Cardiac fibroblast (primary cell): ENCODE measurements at regions not wholly inside any gene's neighbourhood (a gene's known extent, or its start where the extent isn't known, plus 50 kb on each side); places are given as distances from the start of the nearest gene placed in this dataset.

ENCODE experiments used
- DNase-seq, 2 donors: peaks; one replicate each; pipeline versions ENCODE4 v3.0.0 to v3.0.0-alpha.2; 2010; ENCODE audit warnings: low read depth in 2 of 2
- H3K4me3 ChIP-seq, 2 donors: replicated peaks in 1 of 2; 1 replicate in 1 of 2; 2 replicates in 1 of 2; pipeline ENCODE4 v1.5.1; 2011; ENCODE audit warnings: low read depth in 2 of 2, low read length in 2 of 2, mild to moderate bottlenecking in 2 of 2, moderate library complexity in 1 of 2
- CTCF ChIP-seq: IDR thresholded peaks from one replicate; pipeline ENCODE4 v1.5.1; 2011; ENCODE audit warnings: low read depth, mild to moderate bottlenecking, low read length, inconsistent platforms

GRCh38 chr16:73846356-73846755 lies 450.3 kb upstream of the PSMD7 start:
- no peak for DNase-seq
- no peak for TF ChIP-seq CTCF
- H3K4me3 ChIP-seq: no peak overlapping the region

- H3K4me3 ChIP-seq: no peak overlapping the region
- TF ChIP-seq CTCF: no peak
- DNase-seq: no peak
Measured at GRCh38 chr16:73846007-73846330, 450.6 kb upstream of the PSMD7 start.

- no peak for DNase-seq
- no peak overlapping the region for H3K4me3 ChIP-seq
- no peak for TF ChIP-seq CTCF
Measured at GRCh38 chr16:73845238-73846006, 451.2 kb upstream of the PSMD7 start.

GRCh38 chr16:73840728-73841127 lies 455.9 kb upstream of the PSMD7 start:
- no peak overlapping the region for H3K4me3 ChIP-seq
- DNase-seq: no peak
- TF ChIP-seq CTCF: no peak

GRCh38 chr16:73831220-73831619 lies 465.4 kb upstream of the PSMD7 start:
- DNase-seq: no peak
- H3K4me3 ChIP-seq: no peak overlapping the region
- no peak for TF ChIP-seq CTCF

- H3K4me3 ChIP-seq: no peak overlapping the region
- no peak for DNase-seq
- no peak for TF ChIP-seq CTCF
Measured at GRCh38 chr16:73823205-73823849, 473.3 kb upstream of the PSMD7 start.
